ENCODE measurements at regions not wholly inside any gene's neighbourhood (a gene's known extent, or its start where the extent isn't known, plus 50 kb on each side); places are given as distances from the start of the nearest gene placed in this dataset.

DNA sequence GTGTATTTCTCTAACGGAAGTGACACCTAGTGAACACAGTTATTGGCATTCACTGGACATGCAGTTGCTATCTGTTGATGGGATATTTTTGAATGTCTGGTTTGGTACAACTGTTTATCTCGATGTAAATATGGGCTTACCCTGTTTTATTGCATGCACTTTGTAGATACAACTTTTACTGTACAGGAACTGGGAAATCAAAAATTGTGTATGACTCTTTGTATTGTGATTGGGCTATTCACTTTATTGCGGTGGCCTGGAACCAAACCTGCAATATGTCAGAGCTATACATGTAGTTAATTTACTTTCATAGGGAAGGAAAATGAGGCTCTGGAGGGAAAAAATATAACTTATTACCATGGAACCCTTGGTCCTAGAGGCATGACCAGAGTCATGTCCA, 380.7 kb upstream of the KIRREL3 start:
- CTCF ChIA-PET, result no interaction called here
- POLR2A ChIA-PET, result no interaction called here

More for the DNA sequence above, 380.7 kb upstream of the KIRREL3 start:
- BruUV-seq (replicated peaks), result no TSS peak
- Histone ChIP-seq H3K9me3 (replicated peaks; ENCODE audit: control insufficient read depth, insufficient read depth, low read length) (peaks cover under 1% of the 10 kb centered on the region), H3K9ac (replicated peaks; ENCODE audit: extremely low read depth, insufficient read depth, low read length) (no peak overlapping the region), H3K36me3 (ENCODE audit: control insufficient read depth in 2 of 2, extremely low read depth in 1 of 2, insufficient read depth in 2 of 2, low read length in 2 of 2) (no peaks in the 10 kb centered on the region), H3K27ac (ENCODE audit: insufficient read depth, low read depth, low read length) (no peak overlapping the region), H3K79me2 (ENCODE audit: control insufficient read depth, insufficient read depth, low read length) (no peaks in the 10 kb centered on the region), H3K4me3 (replicated peaks in 1 of 3; ENCODE audit: insufficient read depth in 1 of 3, low read depth in 1 of 3, low read length in 3 of 3) (no peak overlapping the region), H3K27me3 (ENCODE audit: control insufficient read depth in 2 of 2, insufficient read depth in 2 of 2, low read length in 2 of 2) (no peaks in the 10 kb centered on the region), H3K4me2 (ENCODE audit: insufficient read depth, low read length) (no peak overlapping the region), H3K4me1 (ENCODE audit: control insufficient read depth, extremely low read depth, insufficient read depth, low read length) (no peaks in the 10 kb centered on the region), H4K20me1 (replicated peaks; ENCODE audit: control insufficient read depth, extremely low read depth, insufficient read depth, low read length) (no peaks in the 10 kb centered on the region), H3K9me1 (replicated peaks; ENCODE audit: control insufficient read depth, extremely low read depth, insufficient read depth, low read length) (no peaks in the 10 kb centered on the region), H2AFZ (ENCODE audit: low read depth, low read length) (no peak overlapping the region)
- intact Hi-C loops (cut with micrococcal nuclease) (no loop called here), dilution Hi-C loops (cut with MboI; ENCODE audit: extremely low pct_ligation_motif_present, low sequenced_read_pairs) (no loop called here)
- no peak for FAIRE-seq
- DNase-seq (ENCODE audit: low read depth, low spot score), result no peak
- TF ChIP-seq MYC (IDR thresholded peaks at IDR 0.05; ENCODE audit: low read depth, low read length) (no peak), JUN (IDR thresholded peaks at IDR 0.05; ENCODE audit: borderline replicate concordance, insufficient read depth, insufficient read length, low read depth) (no peak), POLR2A (IDR thresholded peaks at IDR 0.05; ENCODE audit: low read depth, low read length) (no peak), CTCF (IDR thresholded peaks at IDR 0.05; ENCODE audit: extremely low read depth in 1 of 2, insufficient read depth in 1 of 2, low read depth in 1 of 2, low read length in 2 of 2) (no peak), POLR2AphosphoS5 (IDR thresholded peaks at IDR 0.05; ENCODE audit: insufficient read depth, low read depth, low read length) (no peak), EZH2 (IDR thresholded peaks at IDR 0.05; ENCODE audit: borderline replicate concordance, low read depth, low read length, severe bottlenecking) (no peak)
- TF ChIP-seq, protein P1, sequence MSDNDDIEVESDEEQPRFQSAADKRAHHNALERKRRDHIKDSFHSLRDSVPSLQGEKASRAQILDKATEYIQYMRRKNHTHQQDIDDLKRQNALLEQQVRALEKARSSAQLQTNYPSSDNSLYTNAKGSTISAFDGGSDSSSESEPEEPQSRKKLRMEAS (IDR thresholded peaks at IDR 0.05; ENCODE audit: insufficient read depth, insufficient read length), result no peak

Measured in endothelial cell of umbilical vein (primary cell).